AG09319 (cell line): ENCODE measurements at regions not wholly inside any gene's neighbourhood (a gene's known extent, or its start where the extent isn't known, plus 50 kb on each side); places are given as distances from the start of the nearest gene placed in this dataset.

Experiments used
- DNase-seq: peaks from one replicate; pipeline ENCODE4 v3.0.0-alpha.2; 2010; ENCODE audit warnings: low read depth; ENCODE audit errors: extremely low read depth
- CTCF ChIP-seq: IDR thresholded peaks from 2 replicates; pipeline ENCODE4 v1.5.1; 2011; ENCODE audit warnings: low read depth, mild to moderate bottlenecking, inconsistent platforms, low read length, moderate library complexity

- no peak for TF ChIP-seq CTCF
- DNase-seq: no peak
Measured at GRCh38 chr5:52665559-52665958, 122.2 kb upstream of the ITGA1 start.

GRCh38 chr5:52668139-52668538 lies 119.6 kb upstream of the ITGA1 start:
- no peak for TF ChIP-seq CTCF
- DNase-seq: no peak

- no peak for DNase-seq
- no peak for TF ChIP-seq CTCF
Measured at GRCh38 chr5:52668544-52669185, 119.1 kb upstream of the ITGA1 start.

- no peak for DNase-seq
- no peak for TF ChIP-seq CTCF
Measured at GRCh38 chr5:52672459-52672858, 115.3 kb upstream of the ITGA1 start.

GRCh38 chr5:52673495-52673894 lies 114.2 kb upstream of the ITGA1 start:
- TF ChIP-seq CTCF: no peak

GRCh38 chr5:52674815-52675545 lies 112.7 kb upstream of the ITGA1 start:
- DNase-seq: peak; percentile 48
- no peak for TF ChIP-seq CTCF

More at GRCh38 chr5:52673495-52673894, 114.2 kb upstream of the ITGA1 start:
- no peak for DNase-seq

- DNase-seq: no peak
Measured at GRCh38 chr5:52682492-52682891, 105.2 kb upstream of the ITGA1 start.

More at GRCh38 chr5:52682492-52682891, 105.2 kb upstream of the ITGA1 start:
- no peak for TF ChIP-seq CTCF
